GM23248 (cell line): ENCODE measurements at regions not wholly inside any gene's neighbourhood (a gene's known extent, or its start where the extent isn't known, plus 50 kb on each side); places are given as distances from the start of the nearest gene placed in this dataset.
A peak's percentile ranks its signal among the peaks of the same experiment; 100 is the strongest.

ENCODE experiments used
- DNase-seq: peaks from one replicate; pipeline ENCODE4 v3.0.0-alpha.2; 2015
- H2AFZ ChIP-seq: fragments of 200-600 bp; sonication (generic); 2 replicates; pipeline ENCODE4 v1.6.1; 2016; ENCODE audit warnings: antibody characterized with exemption
- H3F3A ChIP-seq: fragments of 200-600 bp; sonication (generic); 2 replicates; pipeline ENCODE4 v1.6.1; 2016; ENCODE audit warnings: mild to moderate bottlenecking, antibody characterized with exemption, mixed run types; ENCODE audit not compliant: insufficient read depth
- H3K27ac ChIP-seq: fragments of 200-600 bp; sonication (generic); 2 replicates; pipeline ENCODE4 v1.5.1; 2016; ENCODE audit warnings: mild to moderate bottlenecking
- H3K27me3 ChIP-seq: fragments of 200-600 bp; sonication (generic); replicated peaks from 2 replicates; pipeline ENCODE4 v1.6.1; 2016; ENCODE audit warnings: mild to moderate bottlenecking; ENCODE audit not compliant: insufficient read depth
- H3K36me3 ChIP-seq: fragments of 200-600 bp; sonication (generic); 2 replicates; pipeline ENCODE4 v1.6.1; 2016; ENCODE audit warnings: low read depth, mild to moderate bottlenecking
- H3K4me1 ChIP-seq: fragments of 200-600 bp; sonication (generic); 2 replicates; pipeline ENCODE4 v1.6.1; 2016; ENCODE audit warnings: mild to moderate bottlenecking; ENCODE audit not compliant: insufficient read depth
- H3K4me2 ChIP-seq: fragments of 200-600 bp; sonication (generic); one replicate; pipeline ENCODE4 v1.6.1; 2016; ENCODE audit warnings: mild to moderate bottlenecking; ENCODE audit not compliant: unreplicated experiment
- H3K4me3 ChIP-seq: fragments of 200-600 bp; sonication (generic); 2 replicates; pipeline ENCODE4 v1.5.1; 2016; ENCODE audit warnings: mild to moderate bottlenecking
- H3K79me2 ChIP-seq: fragments of 200-600 bp; sonication (generic); 2 replicates; pipeline ENCODE4 v1.6.1; 2016; ENCODE audit warnings: mild to moderate bottlenecking; ENCODE audit not compliant: insufficient read depth
- H3K9ac ChIP-seq: fragments of 200-600 bp; sonication (generic); 2 replicates; pipeline ENCODE4 v1.6.1; 2016; ENCODE audit warnings: mild to moderate bottlenecking
- H3K9me2 ChIP-seq: fragments of 200-600 bp; sonication (generic); 2 replicates; pipeline ENCODE4 v1.6.1; 2016; ENCODE audit warnings: mixed run types, mild to moderate bottlenecking, moderate library complexity; ENCODE audit not compliant: insufficient read depth
- H3K9me3 ChIP-seq: fragments of 200-600 bp; sonication (generic); one replicate; pipeline ENCODE4 v1.6.1; 2017; ENCODE audit warnings: low read depth
- H4K20me1 ChIP-seq: fragments of 200-600 bp; sonication (generic); 2 replicates; pipeline ENCODE4 v1.6.0; 2016; ENCODE audit not compliant: insufficient read depth
- EZH2 ChIP-seq: fragments of 200-600 bp; sonication (generic); IDR thresholded peaks from 2 replicates; pipeline ENCODE4 v1.6.1; 2018; ENCODE audit warnings: antibody characterized with exemption, mild to moderate bottlenecking; ENCODE audit not compliant: insufficient read depth, poor library complexity, severe bottlenecking
- EZH2phosphoT487 ChIP-seq: fragments of 200-600 bp; sonication (generic); IDR thresholded peaks from 2 replicates; pipeline ENCODE4 v1.6.1; 2018; ENCODE audit warnings: antibody characterized with exemption, moderate library complexity, mild to moderate bottlenecking, low read depth; ENCODE audit not compliant: insufficient read depth
- WGBS, 2 experiments: methylation state at CpG; one replicate each; pipeline ENCODE4 v1.1.6; 2015 to 2017; ENCODE audit warnings: low lambda C conversion rate in 2 of 2, low coverage in 1 of 2; ENCODE audit errors: missing lambda C conversion rate in 2 of 2; 5-methylcytosine and 5-hydroxymethylcytosine counted together
- in situ Hi-C: fragments of 300-500 bp; cut with MboI; formaldehyde crosslinking; loops from 2 replicates; pipeline ENCODE4 v1.15.0; 2020

DNA sequence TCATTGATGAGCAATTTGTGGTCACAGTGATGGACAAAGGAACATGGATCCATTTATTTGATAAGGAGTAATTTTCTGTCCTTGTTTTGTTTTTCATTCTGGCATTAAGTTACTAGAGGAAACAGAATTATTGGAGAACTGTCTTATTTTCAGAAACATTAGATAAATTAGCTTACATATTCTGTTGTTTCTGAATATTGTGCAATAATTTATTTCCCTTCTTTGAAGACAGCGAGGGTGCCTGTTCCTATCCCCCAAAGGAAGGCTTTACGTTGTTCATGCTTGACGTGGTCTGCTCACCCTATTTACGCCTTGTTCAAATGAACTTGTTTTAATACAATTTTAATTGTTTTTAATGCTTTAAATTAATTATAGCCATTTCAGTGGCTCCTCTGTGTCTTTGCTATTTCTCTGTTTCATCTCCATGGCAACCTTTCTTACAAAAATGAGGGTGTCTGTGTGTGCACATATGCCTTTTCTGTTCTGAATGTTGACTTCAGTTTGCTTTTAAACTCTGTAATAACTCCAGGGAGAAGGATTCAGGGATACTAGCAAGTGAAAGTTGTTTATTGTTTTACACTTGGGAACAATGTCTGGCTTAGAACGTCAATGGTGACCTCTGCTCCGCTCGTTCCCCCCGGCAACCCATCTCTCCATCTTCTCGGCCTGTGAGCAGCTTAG is 138.3 kb upstream of the PLET1 start:
- in situ Hi-C loops: no loop called here
- TF ChIP-seq EZH2phosphoT487 (no peak), EZH2 (no peak)
- no peaks in the 10 kb centered on the region for H3F3A ChIP-seq

GRCh38 chr11:112400476-112401014 is 139.9 kb upstream of the PLET1 start:
- H3K4me3 ChIP-seq: no peak overlapping the region
- DNase-seq: no peak
- in situ Hi-C loops: no loop called here
- no peak overlapping the region for H3K27ac ChIP-seq
- no peaks in the 10 kb centered on the region for H3K36me3 ChIP-seq
- no peak overlapping the region for H3K4me2 ChIP-seq
- H3K79me2 ChIP-seq: no peaks in the 10 kb centered on the region
- no peaks in the 10 kb centered on the region for H3K9me3 ChIP-seq
- H3K9me2 ChIP-seq: no peaks in the 10 kb centered on the region
- no peaks in the 10 kb centered on the region; the same call in 1 of the 2 replicates for H3K27me3 ChIP-seq
- WGBS, 2 experiments: 25 to 29% methylated on average over 7 of the region's 7 CpGs
- TF ChIP-seq EZH2: no peak
- TF ChIP-seq EZH2phosphoT487: no peak
- no peaks in the 10 kb centered on the region for H4K20me1 ChIP-seq
- no peak overlapping the region for H2AFZ ChIP-seq
- no peaks in the 10 kb centered on the region for H3F3A ChIP-seq
- H3K4me1 ChIP-seq: no peaks in the 10 kb centered on the region
- no peak overlapping the region for H3K9ac ChIP-seq

More for the DNA sequence above, 138.3 kb upstream of the PLET1 start:
- Histone ChIP-seq H3K36me3 (no peaks in the 10 kb centered on the region), H3K4me2 (no peak overlapping the region), H3K4me3 (no peak overlapping the region), H3K4me1 (no peaks in the 10 kb centered on the region), H3K9me2 (no peaks in the 10 kb centered on the region), H3K9me3 (no peaks in the 10 kb centered on the region), H3K27me3 (no peaks in the 10 kb centered on the region; the same call in 1 of the 2 replicates), H3K79me2 (no peaks in the 10 kb centered on the region), H2AFZ (no peak overlapping the region), H3K27ac (no peak overlapping the region), H4K20me1 (no peaks in the 10 kb centered on the region), H3K9ac (no peak overlapping the region)
- no peak for DNase-seq
- WGBS, 2 experiments: 66 to 71% methylated on average over 9 of the region's 9 CpGs

DNA sequence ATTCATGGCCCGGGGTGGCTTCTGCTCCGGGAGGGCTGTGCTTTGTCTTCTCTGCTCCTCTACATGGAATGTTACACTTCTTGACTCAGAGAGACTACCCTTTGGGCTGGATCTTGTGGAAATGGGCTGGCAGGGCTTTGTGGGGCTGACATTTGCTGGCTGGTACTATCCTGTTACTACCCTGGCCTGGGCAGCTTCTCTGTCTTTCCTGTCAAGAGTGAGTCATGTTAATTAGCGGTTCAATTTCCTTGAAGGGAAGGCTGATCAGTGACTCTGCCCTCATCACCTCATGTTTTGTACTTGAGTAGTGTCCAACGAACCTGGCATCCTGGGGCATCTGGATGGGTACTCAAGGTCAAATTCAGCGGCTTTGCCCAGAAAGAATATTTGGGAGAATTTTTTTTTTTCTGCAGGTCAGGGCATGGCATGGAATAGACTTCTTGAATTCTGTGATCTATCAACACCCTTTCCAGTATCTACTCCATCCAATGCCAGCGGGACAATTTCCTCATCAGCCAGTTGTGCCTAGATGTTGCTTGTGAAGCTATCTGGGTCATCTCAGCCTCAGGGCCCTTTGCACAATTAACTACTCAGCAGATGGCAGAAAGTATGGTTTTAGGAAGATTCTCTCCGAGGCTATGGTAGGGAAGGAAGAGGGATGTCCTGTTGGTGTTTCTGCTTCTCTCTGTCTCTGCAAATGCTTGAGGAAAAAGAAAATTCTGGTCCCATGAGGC is 140.5 kb upstream of the PLET1 start:
- Histone ChIP-seq H3K9me3 (no peaks in the 10 kb centered on the region), H3K27ac (no peak overlapping the region), H2AFZ (no peak overlapping the region), H3K4me2 (no peak overlapping the region), H4K20me1 (no peaks in the 10 kb centered on the region), H3K79me2 (no peaks in the 10 kb centered on the region), H3K9ac (no peak overlapping the region), H3K36me3 (no peaks in the 10 kb centered on the region), H3K9me2 (no peaks in the 10 kb centered on the region), H3K4me3 (no peak overlapping the region), H3K4me1 (no peaks in the 10 kb centered on the region), H3K27me3 (no peaks in the 10 kb centered on the region; the same call in 1 of the 2 replicates), H3F3A (no peaks in the 10 kb centered on the region)
- TF ChIP-seq EZH2: no peak
- TF ChIP-seq EZH2phosphoT487: no peak
- in situ Hi-C loops: no loop called here
- WGBS, 2 experiments: 57 to 61% methylated on average over 7 of the region's 7 CpGs
- DNase-seq: peak; percentile 36

- WGBS, 2 experiments: 83 to 91% methylated on average over 5 of the region's 5 CpGs
- H3K9me3 ChIP-seq: no peaks in the 10 kb centered on the region
Observed at GRCh38 chr11:112403432-112403831, 142.8 kb upstream of the PLET1 start.

More at GRCh38 chr11:112403432-112403831, 142.8 kb upstream of the PLET1 start:
- H3K36me3 ChIP-seq: no peaks in the 10 kb centered on the region
- no peaks in the 10 kb centered on the region for H3F3A ChIP-seq
- H3K4me3 ChIP-seq: no peak overlapping the region
- H3K9ac ChIP-seq: no peak overlapping the region
- no peaks in the 10 kb centered on the region for H3K9me2 ChIP-seq
- H3K27me3 ChIP-seq: no peaks in the 10 kb centered on the region
- no peak overlapping the region for H3K4me2 ChIP-seq
- in situ Hi-C loops: no loop called here
- no peaks in the 10 kb centered on the region for H4K20me1 ChIP-seq
- no peak overlapping the region for H2AFZ ChIP-seq
- TF ChIP-seq EZH2phosphoT487: no peak
- no peak for TF ChIP-seq EZH2
- no peaks in the 10 kb centered on the region for H3K79me2 ChIP-seq
- H3K4me1 ChIP-seq: no peaks in the 10 kb centered on the region
- DNase-seq: no peak
- no peak overlapping the region for H3K27ac ChIP-seq
